IMR-90 (cell line): ENCODE measurements at regions not wholly inside any gene's neighbourhood (a gene's known extent, or its start where the extent isn't known, plus 50 kb on each side); places are given as distances from the start of the nearest gene placed in this dataset.

Experiments
- BHLHE40 ChIP-seq: fragments of 150-350 bp; IDR thresholded peaks from 2 replicates; pipeline ENCODE4 v1.6.1; 2016; ENCODE audit warnings: mild to moderate bottlenecking, low read depth, low read length
- MAZ ChIP-seq: IDR thresholded peaks from 2 replicates; pipeline ENCODE4 v1.6.1; 2012; ENCODE audit warnings: low read depth, mild to moderate bottlenecking, low read length, improper control_type of control experiment, moderate library complexity, borderline replicate concordance
- POLR2A ChIP-seq: IDR thresholded peaks from 2 replicates; pipeline ENCODE4 v1.6.1; 2012; ENCODE audit warnings: mild to moderate bottlenecking, low read depth, low read length
- RFX5 ChIP-seq: IDR thresholded peaks from 2 replicates; pipeline ENCODE4 v1.8.0; 2012; ENCODE audit warnings: low read depth, mild to moderate bottlenecking, low read length, moderate library complexity
- TF ChIP-seq, protein P1 (sequence below): conservative IDR thresholded peaks from 2 replicates; pipeline ENCODE4 v1.5.1; 2012; ENCODE audit warnings: mild to moderate bottlenecking, low read depth, low read length, improper control_type of control experiment
- TF ChIP-seq, protein P2 (sequence below): fragments of 150-350 bp; IDR thresholded peaks from 2 replicates; pipeline ENCODE4 v1.6.1; 2016; ENCODE audit warnings: low read depth, mild to moderate bottlenecking, low read length, moderate library complexity, borderline replicate concordance

DNA sequence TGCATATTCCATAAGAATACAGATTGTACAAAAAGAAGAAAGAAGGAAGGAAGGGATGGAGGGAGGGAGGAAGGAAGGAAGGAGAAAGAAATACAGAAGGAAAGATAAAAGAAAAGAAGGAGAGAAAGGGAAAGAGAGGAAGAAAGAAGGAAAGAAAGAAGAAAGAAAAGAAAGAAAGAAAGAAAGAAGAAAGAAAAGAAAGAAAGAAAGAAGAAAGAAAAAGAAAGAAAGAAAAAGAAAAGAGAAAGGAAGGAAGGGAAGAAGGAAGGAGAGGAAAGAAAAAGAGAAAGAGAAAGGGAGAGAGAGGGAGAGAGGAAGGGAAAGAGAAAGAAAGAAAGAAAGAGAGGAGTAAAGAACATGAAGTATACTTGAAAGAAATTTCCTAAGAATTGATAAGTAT lies 577.9 kb upstream of the ALCAM start:
- TF ChIP-seq, protein P1, sequence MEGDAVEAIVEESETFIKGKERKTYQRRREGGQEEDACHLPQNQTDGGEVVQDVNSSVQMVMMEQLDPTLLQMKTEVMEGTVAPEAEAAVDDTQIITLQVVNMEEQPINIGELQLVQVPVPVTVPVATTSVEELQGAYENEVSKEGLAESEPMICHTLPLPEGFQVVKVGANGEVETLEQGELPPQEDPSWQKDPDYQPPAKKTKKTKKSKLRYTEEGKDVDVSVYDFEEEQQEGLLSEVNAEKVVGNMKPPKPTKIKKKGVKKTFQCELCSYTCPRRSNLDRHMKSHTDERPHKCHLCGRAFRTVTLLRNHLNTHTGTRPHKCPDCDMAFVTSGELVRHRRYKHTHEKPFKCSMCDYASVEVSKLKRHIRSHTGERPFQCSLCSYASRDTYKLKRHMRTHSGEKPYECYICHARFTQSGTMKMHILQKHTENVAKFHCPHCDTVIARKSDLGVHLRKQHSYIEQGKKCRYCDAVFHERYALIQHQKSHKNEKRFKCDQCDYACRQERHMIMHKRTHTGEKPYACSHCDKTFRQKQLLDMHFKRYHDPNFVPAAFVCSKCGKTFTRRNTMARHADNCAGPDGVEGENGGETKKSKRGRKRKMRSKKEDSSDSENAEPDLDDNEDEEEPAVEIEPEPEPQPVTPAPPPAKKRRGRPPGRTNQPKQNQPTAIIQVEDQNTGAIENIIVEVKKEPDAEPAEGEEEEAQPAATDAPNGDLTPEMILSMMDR: no peak
- TF ChIP-seq, protein P2, sequence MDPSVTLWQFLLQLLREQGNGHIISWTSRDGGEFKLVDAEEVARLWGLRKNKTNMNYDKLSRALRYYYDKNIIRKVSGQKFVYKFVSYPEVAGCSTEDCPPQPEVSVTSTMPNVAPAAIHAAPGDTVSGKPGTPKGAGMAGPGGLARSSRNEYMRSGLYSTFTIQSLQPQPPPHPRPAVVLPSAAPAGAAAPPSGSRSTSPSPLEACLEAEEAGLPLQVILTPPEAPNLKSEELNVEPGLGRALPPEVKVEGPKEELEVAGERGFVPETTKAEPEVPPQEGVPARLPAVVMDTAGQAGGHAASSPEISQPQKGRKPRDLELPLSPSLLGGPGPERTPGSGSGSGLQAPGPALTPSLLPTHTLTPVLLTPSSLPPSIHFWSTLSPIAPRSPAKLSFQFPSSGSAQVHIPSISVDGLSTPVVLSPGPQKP: no peak
- TF ChIP-seq MAZ (no peak), RFX5 (no peak), BHLHE40 (no peak), POLR2A (no peak)
